ENCODE measurements at regions not wholly inside any gene's neighbourhood (a gene's known extent, or its start where the extent isn't known, plus 50 kb on each side); places are given as distances from the start of the nearest gene placed in this dataset.

- TF ChIP-seq CTCF (IDR thresholded peaks at IDR 0.05) (no peak), EP300 (IDR thresholded peaks at IDR 0.05) (no peak), POLR2A (IDR thresholded peaks at IDR 0.05) (no peak)
Measured at GRCh38 chr13:40170982-40171381, 495.5 kb downstream of the FOXO1 start.
